ENCODE measurements at regions not wholly inside any gene's neighbourhood (a gene's known extent, or its start where the extent isn't known, plus 50 kb on each side); places are given as distances from the start of the nearest gene placed in this dataset.
A peak's percentile ranks its signal among the peaks of the same experiment; 100 is the strongest.
"Not testable (repeated sequence)": the region's sequence is repeated elsewhere in the genome, so short reads cannot be mapped to it uniquely, and the experiment has no call there.

GRCh38 chr13:86313421-86313820 is 514.2 kb upstream of the SLITRK6 start:
- DNase-seq (ENCODE audit: low read depth) = no peak
- no peak for TF ChIP-seq CTCF (IDR thresholded peaks at IDR 0.05; ENCODE audit: insufficient read depth, low read depth, low read length, missing control alignments)
- no peak overlapping the region for H3K4me3 ChIP-seq (ENCODE audit: low read length)

GRCh38 chr13:86318450-86318849 is 519.2 kb upstream of the SLITRK6 start:
- H3K4me3 ChIP-seq (ENCODE audit: low read length) = no peak overlapping the region
- no peak for DNase-seq (ENCODE audit: low read depth)
- no peak for TF ChIP-seq CTCF (IDR thresholded peaks at IDR 0.05; ENCODE audit: insufficient read depth, low read depth, low read length, missing control alignments)

- no peak for TF ChIP-seq CTCF (IDR thresholded peaks at IDR 0.05; ENCODE audit: insufficient read depth, low read depth, low read length, missing control alignments)
- no peak for DNase-seq (ENCODE audit: low read depth)
- H3K4me3 ChIP-seq (ENCODE audit: low read length) = no peak overlapping the region
Measured at GRCh38 chr13:86324191-86324590, 525.0 kb upstream of the SLITRK6 start.

- TF ChIP-seq CTCF (IDR thresholded peaks at IDR 0.05; ENCODE audit: insufficient read depth, low read depth, low read length, missing control alignments) = no peak
- peak; percentile 35 for DNase-seq (ENCODE audit: low read depth)
- no peak overlapping the region for H3K4me3 ChIP-seq (ENCODE audit: low read length)
Measured at GRCh38 chr13:86355301-86355700, 556.1 kb upstream of the SLITRK6 start.

- no peak for DNase-seq (ENCODE audit: low read depth)
- no peak overlapping the region for H3K4me3 ChIP-seq (ENCODE audit: low read length)
- TF ChIP-seq CTCF (IDR thresholded peaks at IDR 0.05; ENCODE audit: insufficient read depth, low read depth, low read length, missing control alignments) = no peak
Measured at GRCh38 chr13:86357106-86357505, 557.9 kb upstream of the SLITRK6 start.

- DNase-seq (ENCODE audit: low read depth); H3K4me3 ChIP-seq (ENCODE audit: low read length): not testable (repeated sequence)
Measured at GRCh38 chr13:86363749-86364148, 564.5 kb upstream of the SLITRK6 start.

GRCh38 chr13:86368924-86369323 is 569.7 kb upstream of the SLITRK6 start:
- TF ChIP-seq CTCF (IDR thresholded peaks at IDR 0.05; ENCODE audit: insufficient read depth, low read depth, low read length, missing control alignments) = no peak
- DNase-seq (ENCODE audit: low read depth) = no peak

GRCh38 chr13:86377451-86377850 is 578.2 kb upstream of the SLITRK6 start:
- no peak for TF ChIP-seq CTCF (IDR thresholded peaks at IDR 0.05; ENCODE audit: insufficient read depth, low read depth, low read length, missing control alignments)
- DNase-seq (ENCODE audit: low read depth) = no peak

More at GRCh38 chr13:86368924-86369323, 569.7 kb upstream of the SLITRK6 start:
- no peak overlapping the region for H3K4me3 ChIP-seq (ENCODE audit: low read length)

More at GRCh38 chr13:86377451-86377850, 578.2 kb upstream of the SLITRK6 start:
- no peak overlapping the region for H3K4me3 ChIP-seq (ENCODE audit: low read length)
